AG09309 (cell line): ENCODE measurements at regions not wholly inside any gene's neighbourhood (a gene's known extent, or its start where the extent isn't known, plus 50 kb on each side); places are given as distances from the start of the nearest gene placed in this dataset.

ENCODE experiments used
- DNase-seq: peaks from one replicate; pipeline ENCODE4 v3.0.0-alpha.2; 2010; ENCODE audit warnings: low read depth
- H3K4me3 ChIP-seq: 2 replicates; pipeline ENCODE4 v1.5.1; 2011; ENCODE audit warnings: mild to moderate bottlenecking, low read depth, low read length, moderate library complexity; ENCODE audit not compliant: control insufficient read depth
- CTCF ChIP-seq: IDR thresholded peaks from 2 replicates; pipeline ENCODE4 v1.5.1; 2011; ENCODE audit warnings: mild to moderate bottlenecking, low read depth, low read length, inconsistent platforms; ENCODE audit not compliant: insufficient read depth, control insufficient read depth; ENCODE audit errors: missing control alignments

- H3K4me3 ChIP-seq: no peak overlapping the region
- TF ChIP-seq CTCF: no peak
- DNase-seq: no peak
Observed at GRCh38 chr3:70608434-70608833, 296.0 kb upstream of the MDFIC2 start.

DNA sequence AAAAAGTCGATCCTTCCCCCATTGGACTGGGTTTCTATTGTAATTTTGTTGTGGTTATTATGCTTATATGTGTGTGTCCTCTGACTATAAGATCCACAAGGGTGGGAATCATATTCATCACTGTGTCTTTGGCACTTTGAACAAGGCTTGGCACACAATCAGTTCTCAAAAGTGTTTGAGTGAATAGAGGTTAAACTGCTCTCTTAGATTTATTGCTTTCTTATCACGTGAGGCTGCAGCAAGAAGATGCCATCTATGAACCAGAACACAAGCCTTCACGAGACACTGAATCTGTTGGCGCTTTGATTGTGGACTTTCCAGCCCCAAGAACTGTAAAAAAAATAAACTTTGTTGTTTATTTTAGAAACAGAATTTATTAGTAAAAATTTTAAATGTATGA is 295.0 kb upstream of the MDFIC2 start:
- no peak for TF ChIP-seq CTCF
- no peak overlapping the region for H3K4me3 ChIP-seq
- no peak for DNase-seq

DNA sequence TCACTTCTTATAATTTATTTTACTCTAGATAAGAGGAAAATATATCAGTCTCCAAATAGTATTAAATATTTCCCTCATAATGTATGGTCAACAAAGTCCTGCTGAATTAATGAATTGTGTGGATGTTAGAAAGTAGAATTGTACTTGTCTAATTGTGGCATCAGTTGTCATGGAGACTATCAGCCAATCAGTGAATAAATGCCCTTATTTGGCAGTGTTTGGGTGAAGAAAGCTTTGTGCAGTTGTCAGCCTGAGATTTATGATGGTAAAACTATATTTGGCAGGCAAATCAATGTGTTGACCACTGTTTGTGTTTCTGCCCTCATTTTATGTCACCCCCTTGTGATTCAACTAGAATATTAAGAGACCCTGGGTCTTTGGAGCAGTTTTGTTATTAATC is 293.6 kb upstream of the MDFIC2 start:
- no peak for TF ChIP-seq CTCF
- no peak overlapping the region for H3K4me3 ChIP-seq
- DNase-seq: no peak

DNA sequence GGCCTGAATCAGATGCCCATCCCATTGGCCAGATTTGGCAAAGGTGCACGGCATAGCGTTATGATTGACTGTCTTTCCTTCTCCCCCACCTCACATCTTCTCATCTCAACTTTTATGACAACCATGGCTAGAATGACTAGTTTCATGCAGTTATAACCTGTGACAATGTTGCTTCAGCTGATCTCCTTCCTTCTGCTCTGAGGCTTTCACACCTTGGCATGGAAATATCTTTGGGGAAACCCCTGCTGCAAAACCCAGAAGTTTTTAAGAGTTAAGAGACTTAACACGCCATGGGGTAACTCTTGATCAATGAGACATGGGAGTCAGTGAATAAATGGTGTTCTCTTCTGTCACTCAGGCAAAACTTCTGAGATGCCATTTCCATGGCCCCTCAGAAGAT is 290.7 kb upstream of the MDFIC2 start:
- DNase-seq: no peak
- TF ChIP-seq CTCF: no peak
- no peak overlapping the region for H3K4me3 ChIP-seq

GRCh38 chr3:70597312-70597711 is 284.9 kb upstream of the MDFIC2 start:
- no peak for TF ChIP-seq CTCF
- no peak for DNase-seq
- H3K4me3 ChIP-seq: no peak overlapping the region

DNA sequence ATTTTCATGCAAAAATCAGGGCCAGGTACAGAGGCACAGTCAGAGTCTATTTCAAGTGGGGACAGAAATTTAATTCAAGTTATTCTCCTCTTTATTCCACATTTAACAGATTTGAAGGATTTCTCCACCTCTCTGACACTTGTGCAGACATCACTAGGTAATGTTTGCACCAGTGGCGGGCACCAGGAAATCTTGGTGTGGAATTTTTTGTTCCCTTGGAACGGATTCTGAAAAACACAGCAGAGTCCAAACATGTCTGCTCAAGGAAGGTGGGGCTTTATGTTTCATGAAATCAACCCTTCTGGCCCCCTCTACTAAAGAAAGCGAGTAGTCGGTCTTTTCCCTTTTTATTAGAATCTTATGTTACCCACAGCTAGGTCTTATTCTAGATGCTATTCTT is 271.2 kb upstream of the MDFIC2 start:
- no peak overlapping the region for H3K4me3 ChIP-seq
- TF ChIP-seq CTCF: no peak
- DNase-seq: no peak

GRCh38 chr3:70582803-70583202 is 270.4 kb upstream of the MDFIC2 start:
- DNase-seq: no peak
- no peak for TF ChIP-seq CTCF
- H3K4me3 ChIP-seq: no peak overlapping the region
